Lung (tissue), 11 donors: ENCODE measurements at regions not wholly inside any gene's neighbourhood (a gene's known extent, or its start where the extent isn't known, plus 50 kb on each side); places are given as distances from the start of the nearest gene placed in this dataset.

Experiments used
- ATAC-seq: fragments of 200-7000 bp; cut with Tn5 transposase; one replicate; pipeline ENCODE4 v1.9.1; 2020; ENCODE audit warnings: moderate number of reproducible peaks; ENCODE audit not compliant: insufficient read depth, low FRiP score
- DNase-seq, 3 donors: peaks; one replicate each; pipeline ENCODE4 v3.0.0-alpha.2; 2013 to 2017
- H3K27ac ChIP-seq, 2 donors: one replicate each; pipeline ENCODE4 v1.5.1; 2013; ENCODE audit warnings: mild to moderate bottlenecking in 2 of 2, moderate library complexity in 2 of 2, control low read depth in 1 of 2, inconsistent platforms in 1 of 2, low read depth in 1 of 2, low read length in 1 of 2
- H3K27me3 ChIP-seq, 3 donors: one replicate each; pipeline ENCODE4 v1.5.1; 2013; ENCODE audit warnings: low read length in 2 of 3; ENCODE audit not compliant: control insufficient read depth in 3 of 3, insufficient read depth in 3 of 3
- H3K36me3 ChIP-seq, 4 donors: one replicate each; pipeline ENCODE4 v1.5.1; 2013; ENCODE audit warnings: low read length in 4 of 4, mild to moderate bottlenecking in 1 of 4, moderate library complexity in 1 of 4; ENCODE audit not compliant: control insufficient read depth in 4 of 4, insufficient read depth in 4 of 4
- H3K4me1 ChIP-seq, 5 donors: one replicate each; pipeline ENCODE4 v1.5.1; 2013; ENCODE audit warnings: low read length in 5 of 5, mild to moderate bottlenecking in 2 of 5, moderate library complexity in 1 of 5; ENCODE audit not compliant: control insufficient read depth in 5 of 5, insufficient read depth in 5 of 5
- H3K4me3 ChIP-seq: one replicate; pipeline ENCODE4 v1.5.1; 2013; ENCODE audit warnings: mild to moderate bottlenecking, control low read depth, moderate library complexity
- H3K9ac ChIP-seq, 2 donors: one replicate each; pipeline ENCODE4 v1.5.1; 2013; ENCODE audit warnings: low read length in 2 of 2, control low read depth in 1 of 2; ENCODE audit not compliant: insufficient read depth in 1 of 2
- H3K9me3 ChIP-seq, 4 donors: one replicate each; pipeline ENCODE4 v1.5.1; 2013; ENCODE audit warnings: low read length in 3 of 4, mild to moderate bottlenecking in 1 of 4, moderate library complexity in 1 of 4; ENCODE audit not compliant: control insufficient read depth in 4 of 4, insufficient read depth in 3 of 4
- CTCF ChIP-seq: IDR thresholded peaks from 2 replicates; pipeline ENCODE4 v1.5.1; 2012; ENCODE audit warnings: mild to moderate bottlenecking; ENCODE audit errors: control extremely low read depth, extremely low read depth
- WGBS, 2 donors: extraction: QIAGEN DNeasy Blood & Tissue Kit; methylation state at CpG; one replicate each; pipeline ENCODE4 v1.1.7; 2013; 5-methylcytosine and 5-hydroxymethylcytosine counted together
- donor health status: control.
- donor health status: control.
- donor health status: Bipolar disorder and iron deficiency.
- donor health status: healthy.
- donor health status: DM: yes; HTN: yes; CAD: no.

GRCh38 chr22:47472636-47473035 is 710.2 kb downstream of the TBC1D22A start:
- Histone ChIP-seq H3K4me3 (no peak overlapping the region), H3K9me3 (peaks cover 0 to 2% (median 0%) of the 10 kb centered on the region in 4 donors), H3K27ac (no peak overlapping the region), H3K4me1 (peaks cover 0 to 2% (median 0%) of the 10 kb centered on the region in 5 donors), H3K36me3 (no peaks in the 10 kb centered on the region), H3K9ac (no peak overlapping the region), H3K27me3 (peaks cover 0 to 4% (median 0%) of the 10 kb centered on the region in 3 donors)
- DNase-seq (no peak), ATAC-seq (no peak)
- 89 to 91% methylated on average over 9 of the region's 9 CpGs for WGBS, 2 donors
- no peak for TF ChIP-seq CTCF

DNA sequence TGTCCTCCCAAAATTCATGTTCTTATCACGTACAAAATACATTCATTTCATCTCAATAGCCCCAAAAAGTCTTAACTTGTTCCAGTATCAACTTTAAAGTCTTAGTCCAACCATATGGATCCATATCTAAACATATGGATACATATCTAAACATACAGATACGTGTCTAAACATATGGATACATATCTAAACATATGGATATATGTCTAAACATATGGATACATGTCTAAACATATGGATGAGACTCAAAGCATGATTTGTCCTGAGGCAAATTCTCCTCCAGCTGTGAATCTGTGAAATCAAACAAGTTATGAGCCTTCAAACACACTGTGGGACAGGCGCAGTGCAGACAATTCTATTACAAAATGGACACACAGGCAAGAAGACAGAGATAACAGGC is 709.0 kb downstream of the TBC1D22A start:
- peaks cover 0 to 2% (median 0%) of the 10 kb centered on the region in 5 donors for H3K4me1 ChIP-seq
- TF ChIP-seq CTCF: no peak
- H3K9me3 ChIP-seq: peaks cover 0 to 6% (median 4%) of the 10 kb centered on the region in 4 donors
- WGBS, 2 donors: 78 to 79% methylated on average over 3 of the region's 3 CpGs
- H3K27me3 ChIP-seq: peaks cover 0 to 4% (median 0%) of the 10 kb centered on the region in 3 donors
- no peak overlapping the region for H3K4me3 ChIP-seq
- no peaks in the 10 kb centered on the region for H3K36me3 ChIP-seq
- no peak overlapping the region for H3K9ac ChIP-seq
- DNase-seq (no peak), ATAC-seq (no peak)
- H3K27ac ChIP-seq: no peak overlapping the region

- Histone ChIP-seq H3K9ac (no peak overlapping the region), H3K27ac (no peak overlapping the region), H3K27me3 (no peaks in the 10 kb centered on the region), H3K9me3 (peaks cover 0 to 10% (median 6%) of the 10 kb centered on the region in 4 donors), H3K36me3 (no peaks in the 10 kb centered on the region), H3K4me1 (peaks cover 0 to 8% (median 0%) of the 10 kb centered on the region in 5 donors), H3K4me3 (no peak overlapping the region)
- whole genome bisulfite sequencing, 2 donors: 80 to 82% methylated on average over 2 of the region's 2 CpGs
- TF ChIP-seq CTCF: no peak
- no peak for DNase-seq
- no peak for ATAC-seq
Observed at GRCh38 chr22:47465809-47466208, 703.4 kb downstream of the TBC1D22A start.

GRCh38 chr22:47465222-47465621 is 702.8 kb downstream of the TBC1D22A start:
- ATAC-seq (no peak), DNase-seq (no peak)

More at GRCh38 chr22:47465222-47465621, 702.8 kb downstream of the TBC1D22A start:
- no peak overlapping the region for H3K4me3 ChIP-seq
- no peak for TF ChIP-seq CTCF
- no peak overlapping the region for H3K9ac ChIP-seq
- WGBS, 2 donors: 87 to 89% methylated on average over 8 of the region's 8 CpGs
- peaks cover 0 to 8% (median 0%) of the 10 kb centered on the region in 5 donors for H3K4me1 ChIP-seq
- H3K27ac ChIP-seq: no peak overlapping the region
- H3K36me3 ChIP-seq: no peaks in the 10 kb centered on the region
- peaks cover 0 to 10% (median 6%) of the 10 kb centered on the region in 4 donors for H3K9me3 ChIP-seq
- no peaks in the 10 kb centered on the region for H3K27me3 ChIP-seq
